MM.1S (cell line): ENCODE measurements at regions not wholly inside any gene's neighbourhood (a gene's known extent, or its start where the extent isn't known, plus 50 kb on each side); places are given as distances from the start of the nearest gene placed in this dataset.

Experiments used
- DNase-seq: peaks from one replicate; pipeline ENCODE4 v3.0.0-alpha.2; 2015
- H2AFZ ChIP-seq: fragments of 300-600 bp; sonication (generic); 2 replicates; pipeline ENCODE4 v1.6.0; 2016; ENCODE audit warnings: antibody characterized with exemption, low read length
- H3F3A ChIP-seq: fragments of 300-600 bp; sonication (generic); 2 replicates; pipeline ENCODE4 v1.6.1; 2016; ENCODE audit warnings: mild to moderate bottlenecking, antibody characterized with exemption, low read length, moderate library complexity, mixed read lengths; ENCODE audit not compliant: insufficient read depth
- H3K27ac ChIP-seq: fragments of 300-600 bp; sonication (generic); 2 replicates; pipeline ENCODE4 v1.5.1; 2016; ENCODE audit warnings: mild to moderate bottlenecking, low read length
- H3K27me3 ChIP-seq: fragments of 300-600 bp; sonication (generic); replicated peaks from 2 replicates; pipeline ENCODE4 v1.6.0; 2016; ENCODE audit warnings: low read length; ENCODE audit not compliant: insufficient read depth
- H3K36me3 ChIP-seq: fragments of 300-600 bp; sonication (generic); replicated peaks from 2 replicates; pipeline ENCODE4 v1.6.1; 2016; ENCODE audit warnings: mild to moderate bottlenecking, low read length, mixed read lengths; ENCODE audit not compliant: insufficient read depth
- H3K4me1 ChIP-seq: fragments of 300-600 bp; sonication (generic); 2 replicates; pipeline ENCODE4 v1.6.1; 2016; ENCODE audit warnings: low read length, mixed read lengths
- H3K4me2 ChIP-seq: fragments of 300-600 bp; sonication (generic); 2 replicates; pipeline ENCODE4 v1.6.0; 2016; ENCODE audit warnings: low read depth, low read length
- H3K4me3 ChIP-seq: fragments of 300-600 bp; sonication (generic); 2 replicates; pipeline ENCODE4 v1.5.1; 2016; ENCODE audit warnings: low read length, mixed read lengths
- H3K79me2 ChIP-seq: fragments of 300-600 bp; sonication (generic); 2 replicates; pipeline ENCODE4 v1.6.1; 2016; ENCODE audit warnings: mixed run types, low read length, mixed read lengths
- H3K9ac ChIP-seq: fragments of 300-600 bp; sonication (generic); 2 replicates; pipeline ENCODE4 v1.6.1; 2016; ENCODE audit warnings: low read length, mixed read lengths
- H3K9me2 ChIP-seq: fragments of 300-600 bp; sonication (generic); replicated peaks from 2 replicates; pipeline ENCODE4 v1.6.1; 2016; ENCODE audit warnings: mild to moderate bottlenecking, low read length, mixed read lengths; ENCODE audit not compliant: insufficient read depth
- H3K9me3 ChIP-seq: fragments of 300-600 bp; sonication (generic); replicated peaks from 2 replicates; pipeline ENCODE4 v1.6.1; 2016; ENCODE audit warnings: mild to moderate bottlenecking, low read length, mixed read lengths; ENCODE audit not compliant: insufficient read depth
- H4K20me1 ChIP-seq: fragments of 300-600 bp; sonication (generic); 2 replicates; pipeline ENCODE4 v1.6.1; 2016; ENCODE audit warnings: mild to moderate bottlenecking, low read length, moderate library complexity, mixed read lengths; ENCODE audit not compliant: insufficient read depth
- EZH2 ChIP-seq: fragments of 300-600 bp; sonication (generic); optimal IDR thresholded peaks from 2 replicates; pipeline ENCODE3; 2017; ENCODE audit warnings: low read depth, mild to moderate bottlenecking, antibody characterized with exemption, low read length, mixed read lengths
- EZH2phosphoT487 ChIP-seq: fragments of 300-600 bp; sonication (generic); IDR thresholded peaks from 2 replicates; pipeline ENCODE4 v1.6.1; 2018; ENCODE audit warnings: antibody characterized with exemption, low read length
- TF ChIP-seq, protein P1 (sequence below): fragments of 300-600 bp; sonication (generic); IDR thresholded peaks from 2 replicates; pipeline ENCODE4 v1.5.1; 2016; ENCODE audit warnings: antibody characterized with exemption, low read length, mixed read lengths

DNA sequence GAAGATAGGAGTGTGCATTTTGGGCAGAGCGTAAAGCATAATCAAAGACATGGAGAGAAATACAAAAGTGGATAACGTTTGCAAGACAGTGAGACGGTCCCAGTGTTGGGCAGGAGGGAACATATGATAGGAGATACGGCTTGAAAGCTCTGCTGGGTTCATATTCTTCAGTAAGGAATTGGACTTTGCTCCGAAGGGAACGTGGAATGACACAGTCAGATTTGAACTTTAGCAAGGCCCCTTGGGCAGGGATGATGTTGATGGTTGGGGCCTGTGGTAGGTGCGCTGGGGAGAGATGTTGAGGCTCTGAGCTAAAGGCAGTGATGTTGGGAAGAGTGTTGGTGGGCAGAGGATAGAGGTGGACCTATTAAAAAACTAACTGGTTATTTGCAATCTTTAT, 143.5 kb upstream of the TBX3 start:
- no peaks in the 10 kb centered on the region for H3K9me3 ChIP-seq
- H4K20me1 ChIP-seq: no peaks in the 10 kb centered on the region
- TF ChIP-seq EZH2phosphoT487 (no peak), EZH2 (no peak)
- TF ChIP-seq, protein P1, sequence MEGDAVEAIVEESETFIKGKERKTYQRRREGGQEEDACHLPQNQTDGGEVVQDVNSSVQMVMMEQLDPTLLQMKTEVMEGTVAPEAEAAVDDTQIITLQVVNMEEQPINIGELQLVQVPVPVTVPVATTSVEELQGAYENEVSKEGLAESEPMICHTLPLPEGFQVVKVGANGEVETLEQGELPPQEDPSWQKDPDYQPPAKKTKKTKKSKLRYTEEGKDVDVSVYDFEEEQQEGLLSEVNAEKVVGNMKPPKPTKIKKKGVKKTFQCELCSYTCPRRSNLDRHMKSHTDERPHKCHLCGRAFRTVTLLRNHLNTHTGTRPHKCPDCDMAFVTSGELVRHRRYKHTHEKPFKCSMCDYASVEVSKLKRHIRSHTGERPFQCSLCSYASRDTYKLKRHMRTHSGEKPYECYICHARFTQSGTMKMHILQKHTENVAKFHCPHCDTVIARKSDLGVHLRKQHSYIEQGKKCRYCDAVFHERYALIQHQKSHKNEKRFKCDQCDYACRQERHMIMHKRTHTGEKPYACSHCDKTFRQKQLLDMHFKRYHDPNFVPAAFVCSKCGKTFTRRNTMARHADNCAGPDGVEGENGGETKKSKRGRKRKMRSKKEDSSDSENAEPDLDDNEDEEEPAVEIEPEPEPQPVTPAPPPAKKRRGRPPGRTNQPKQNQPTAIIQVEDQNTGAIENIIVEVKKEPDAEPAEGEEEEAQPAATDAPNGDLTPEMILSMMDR: no peak
- H3K4me3 ChIP-seq: no peak overlapping the region
- H3K27ac ChIP-seq: no peak overlapping the region
- no peaks in the 10 kb centered on the region for H3F3A ChIP-seq
- no peak for DNase-seq
- no peaks in the 10 kb centered on the region for H3K9me2 ChIP-seq
- H3K9ac ChIP-seq: no peak overlapping the region
- no peak overlapping the region for H2AFZ ChIP-seq
- H3K4me2 ChIP-seq: no peak overlapping the region
- H3K27me3 ChIP-seq: no peaks in the 10 kb centered on the region
- H3K79me2 ChIP-seq: no peaks in the 10 kb centered on the region
- no peaks in the 10 kb centered on the region for H3K36me3 ChIP-seq
- H3K4me1 ChIP-seq: no peaks in the 10 kb centered on the region

DNA sequence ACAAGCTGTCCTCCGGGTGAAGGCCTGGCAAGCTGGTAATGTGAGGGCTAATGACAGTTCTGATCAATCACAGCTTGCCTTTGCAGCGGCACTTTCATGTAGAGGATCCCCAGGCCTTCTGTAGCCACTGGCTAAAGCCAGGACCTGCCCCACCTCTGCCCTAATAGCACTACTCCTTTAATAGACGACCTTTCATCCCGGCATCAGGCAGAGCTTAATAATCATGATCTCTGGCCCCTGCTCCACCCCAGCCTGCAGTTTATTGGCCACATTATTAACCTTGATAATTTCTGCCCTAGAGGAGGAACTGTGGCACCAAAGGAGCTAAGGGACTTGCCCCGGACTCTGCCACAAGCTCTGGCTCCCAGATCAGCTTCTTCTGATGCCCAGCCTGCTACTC, 142.3 kb upstream of the TBX3 start:
- H2AFZ ChIP-seq: no peak overlapping the region
- TF ChIP-seq, protein P1: no peak
- no peak for TF ChIP-seq EZH2phosphoT487
- H3K36me3 ChIP-seq: no peaks in the 10 kb centered on the region
- no peaks in the 10 kb centered on the region for H3F3A ChIP-seq
- H3K27ac ChIP-seq: no peak overlapping the region
- DNase-seq: no peak
- H3K9me2 ChIP-seq: no peaks in the 10 kb centered on the region
- H3K4me2 ChIP-seq: no peak overlapping the region
- H3K79me2 ChIP-seq: no peaks in the 10 kb centered on the region
- no peak overlapping the region for H3K9ac ChIP-seq
- no peaks in the 10 kb centered on the region for H3K27me3 ChIP-seq
- no peaks in the 10 kb centered on the region for H4K20me1 ChIP-seq
- no peaks in the 10 kb centered on the region for H3K9me3 ChIP-seq
- H3K4me3 ChIP-seq: no peak overlapping the region
- H3K4me1 ChIP-seq: no peaks in the 10 kb centered on the region

DNA sequence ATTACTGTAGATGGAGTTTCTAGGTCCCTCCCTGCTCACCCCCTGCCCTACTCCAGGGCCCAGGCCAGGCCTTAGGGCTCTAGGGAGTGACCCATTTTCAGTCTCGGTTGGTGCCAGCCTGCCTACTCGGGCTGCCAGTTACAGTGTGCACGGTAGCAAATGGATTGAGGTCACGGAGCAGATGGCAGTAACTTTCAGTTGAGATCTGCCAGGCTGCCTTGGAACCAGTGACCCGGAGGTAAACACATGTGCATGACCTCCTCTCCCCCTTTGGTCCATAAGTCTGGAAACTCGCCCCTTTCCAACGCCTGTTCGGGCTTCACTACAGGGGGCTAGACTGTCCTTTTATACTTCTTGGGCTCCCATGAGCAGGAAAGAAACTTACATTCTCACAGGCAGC, 139.7 kb upstream of the TBX3 start:
- no peaks in the 10 kb centered on the region for H3K79me2 ChIP-seq
- no peak overlapping the region for H3K27ac ChIP-seq
- H3K9me3 ChIP-seq: no peaks in the 10 kb centered on the region
- H3K4me3 ChIP-seq: no peak overlapping the region
- H3K4me2 ChIP-seq: no peak overlapping the region
- no peak overlapping the region for H3K9ac ChIP-seq
- H2AFZ ChIP-seq: no peak overlapping the region
- H3K27me3 ChIP-seq: no peaks in the 10 kb centered on the region
- no peaks in the 10 kb centered on the region for H3K4me1 ChIP-seq
- DNase-seq: no peak
- no peak for TF ChIP-seq EZH2phosphoT487
- TF ChIP-seq, protein P1: no peak
- no peak for TF ChIP-seq EZH2
- no peaks in the 10 kb centered on the region for H3K9me2 ChIP-seq
- no peaks in the 10 kb centered on the region for H3F3A ChIP-seq
- no peaks in the 10 kb centered on the region for H3K36me3 ChIP-seq
- H4K20me1 ChIP-seq: no peaks in the 10 kb centered on the region

DNA sequence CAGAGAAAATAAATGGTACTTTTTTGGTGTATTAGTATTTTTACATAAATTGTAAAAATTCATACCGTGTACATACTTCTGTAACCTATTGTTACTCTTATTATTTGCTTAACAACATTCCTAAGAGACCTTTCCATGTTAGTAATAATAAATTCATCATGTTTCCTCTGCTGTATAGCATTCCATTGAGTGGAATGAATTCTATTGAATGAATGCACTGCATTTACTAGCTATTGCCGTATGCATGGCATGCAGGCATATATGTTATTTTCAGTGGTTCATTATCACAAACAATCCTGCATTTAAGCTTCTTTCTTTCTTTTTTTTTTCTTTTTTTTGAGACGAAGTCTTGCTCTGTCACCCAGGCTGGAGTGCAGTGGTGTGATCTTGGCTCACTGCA, 137.6 kb upstream of the TBX3 start:
- H3K4me3 ChIP-seq: no peak overlapping the region
- no peak overlapping the region for H3K9ac ChIP-seq
- no peak overlapping the region for H3K27ac ChIP-seq
- H3F3A ChIP-seq: no peaks in the 10 kb centered on the region
- no peaks in the 10 kb centered on the region for H3K9me3 ChIP-seq
- H3K36me3 ChIP-seq: no peaks in the 10 kb centered on the region
- no peak overlapping the region for H2AFZ ChIP-seq
- DNase-seq: no peak
- no peaks in the 10 kb centered on the region for H3K79me2 ChIP-seq
- no peaks in the 10 kb centered on the region for H3K4me1 ChIP-seq
- H3K9me2 ChIP-seq: no peaks in the 10 kb centered on the region
- H4K20me1 ChIP-seq: no peaks in the 10 kb centered on the region
- H3K27me3 ChIP-seq: no peaks in the 10 kb centered on the region
- TF ChIP-seq, protein P1: no peak
- TF ChIP-seq EZH2phosphoT487: no peak
- no peak for TF ChIP-seq EZH2
- no peak overlapping the region for H3K4me2 ChIP-seq
